ENCODE measurements at regions not wholly inside any gene's neighbourhood (a gene's known extent, or its start where the extent isn't known, plus 50 kb on each side); places are given as distances from the start of the nearest gene placed in this dataset.

GRCh38 chr4:180932370-180933001, 1310.7 kb upstream of the TENM3 start:
- Mint-ChIP-seq H3K9me3 (ENCODE audit: unreplicated experiment) (no peaks in the 10 kb centered on the region), H3K27ac (ENCODE audit: unreplicated experiment) (no peak overlapping the region), H3K4me3 (ENCODE audit: unreplicated experiment) (no peak overlapping the region), H3K36me3 (ENCODE audit: insufficient read depth, unreplicated experiment) (no peaks in the 10 kb centered on the region), H3K27me3 (ENCODE audit: insufficient read depth, unreplicated experiment) (peaks cover 7% of the 10 kb centered on the region), H3K4me1 (ENCODE audit: low read depth, unreplicated experiment) (no peaks in the 10 kb centered on the region)
- ChIA-PET POLR2A (no interaction called here), CTCF (no interaction called here)
- Histone ChIP-seq H3K4me3 (ENCODE audit: low read depth, low read length) (no peak overlapping the region), H3K36me3 (ENCODE audit: control insufficient read depth, insufficient read depth, low read length) (no peaks in the 10 kb centered on the region), H3K4me1 (no peaks in the 10 kb centered on the region), H3K9me3 (no peaks in the 10 kb centered on the region), H3K27me3 (replicated peaks; ENCODE audit: control insufficient read depth, insufficient read depth, low read length) (no peaks in the 10 kb centered on the region)
- intact Hi-C loops (cut with micrococcal nuclease; ENCODE audit: unreplicated experiment) = no loop called here
- TF ChIP-seq CTCF (IDR thresholded peaks at IDR 0.05; ENCODE audit: insufficient read depth in 1 of 2, low read depth in 1 of 2, low read length in 1 of 2, severe bottlenecking in 1 of 2, unreplicated experiment in 1 of 2) = no peak
- no TSS peak for BruUV-seq (replicated peaks)
- DNase-seq = no peak

- no peak for DNase-seq
- no peaks in the 10 kb centered on the region for H3K9me3 ChIP-seq
- POLR2A ChIA-PET = no interaction called here
- Mint-ChIP-seq H3K4me3 (ENCODE audit: unreplicated experiment) (no peak overlapping the region), H3K9me3 (ENCODE audit: unreplicated experiment) (no peaks in the 10 kb centered on the region), H3K36me3 (ENCODE audit: insufficient read depth, unreplicated experiment) (no peaks in the 10 kb centered on the region), H3K4me1 (ENCODE audit: low read depth, unreplicated experiment) (no peaks in the 10 kb centered on the region), H3K27ac (ENCODE audit: unreplicated experiment) (no peak overlapping the region), H3K27me3 (ENCODE audit: insufficient read depth, unreplicated experiment) (peaks cover 7% of the 10 kb centered on the region)
- no peak overlapping the region for H3K4me3 ChIP-seq (ENCODE audit: low read depth, low read length)
- BruUV-seq (replicated peaks) = no TSS peak
- intact Hi-C loops (cut with micrococcal nuclease; ENCODE audit: unreplicated experiment) = no loop called here
- no peaks in the 10 kb centered on the region for H3K4me1 ChIP-seq
- CTCF ChIA-PET = no interaction called here
- TF ChIP-seq CTCF (IDR thresholded peaks at IDR 0.05; ENCODE audit: insufficient read depth in 1 of 2, low read depth in 1 of 2, low read length in 1 of 2, severe bottlenecking in 1 of 2, unreplicated experiment in 1 of 2) = no peak
- no peaks in the 10 kb centered on the region for H3K36me3 ChIP-seq (ENCODE audit: control insufficient read depth, insufficient read depth, low read length)
- no peaks in the 10 kb centered on the region for H3K27me3 ChIP-seq (replicated peaks; ENCODE audit: control insufficient read depth, insufficient read depth, low read length)
Observed at GRCh38 chr4:180937083-180937482, 1306.1 kb upstream of the TENM3 start.

GRCh38 chr4:180940680-180941079, 1302.5 kb upstream of the TENM3 start:
- Mint-ChIP-seq H3K27ac (ENCODE audit: unreplicated experiment) (no peak overlapping the region), H3K4me3 (ENCODE audit: unreplicated experiment) (no peak overlapping the region)
- POLR2A ChIA-PET = no interaction called here

More at GRCh38 chr4:180940680-180941079, 1302.5 kb upstream of the TENM3 start:
- CTCF ChIA-PET = no interaction called here
- Mint-ChIP-seq H3K4me1 (ENCODE audit: low read depth, unreplicated experiment) (no peaks in the 10 kb centered on the region), H3K9me3 (ENCODE audit: unreplicated experiment) (no peaks in the 10 kb centered on the region), H3K27me3 (ENCODE audit: insufficient read depth, unreplicated experiment) (peaks cover 5% of the 10 kb centered on the region), H3K36me3 (ENCODE audit: insufficient read depth, unreplicated experiment) (no peaks in the 10 kb centered on the region)
- Histone ChIP-seq H3K4me3 (ENCODE audit: low read depth, low read length) (no peak overlapping the region), H3K36me3 (ENCODE audit: control insufficient read depth, insufficient read depth, low read length) (no peaks in the 10 kb centered on the region), H3K4me1 (no peaks in the 10 kb centered on the region), H3K27me3 (replicated peaks; ENCODE audit: control insufficient read depth, insufficient read depth, low read length) (no peaks in the 10 kb centered on the region), H3K9me3 (no peaks in the 10 kb centered on the region)
- intact Hi-C loops (cut with micrococcal nuclease; ENCODE audit: unreplicated experiment) = no loop called here
- TF ChIP-seq CTCF (IDR thresholded peaks at IDR 0.05; ENCODE audit: insufficient read depth in 1 of 2, low read depth in 1 of 2, low read length in 1 of 2, severe bottlenecking in 1 of 2, unreplicated experiment in 1 of 2) = no peak
- no TSS peak for BruUV-seq (replicated peaks)
- DNase-seq = no peak

All from Caco-2 (cell line).